ENCODE measurements at regions not wholly inside any gene's neighbourhood (a gene's known extent, or its start where the extent isn't known, plus 50 kb on each side); places are given as distances from the start of the nearest gene placed in this dataset.

- TF ChIP-seq ZFX (IDR thresholded peaks at IDR 0.05; ENCODE audit: borderline replicate concordance) (no peak), CTCF (IDR thresholded peaks at IDR 0.05) (no peak)
- H3K27ac ChIP-seq, result no peak overlapping the region
Measured at GRCh38 chr14:52121441-52121840, 52.6 kb upstream of the NID2 start.

GRCh38 chr14:52119030-52119429, 50.2 kb upstream of the NID2 start:
- no peak overlapping the region for H3K27ac ChIP-seq
- TF ChIP-seq ZFX (IDR thresholded peaks at IDR 0.05; ENCODE audit: borderline replicate concordance) (no peak), CTCF (IDR thresholded peaks at IDR 0.05) (no peak)

Data from 22Rv1 (cell line).